ENCODE measurements at regions not wholly inside any gene's neighbourhood (a gene's known extent, or its start where the extent isn't known, plus 50 kb on each side); places are given as distances from the start of the nearest gene placed in this dataset.

GRCh38 chr13:87872813-87873212 lies 201.6 kb downstream of the SLITRK5 start:
- DNase-seq (ENCODE audit: low read depth): no peak

- no peak for DNase-seq (ENCODE audit: low read depth)
Observed at GRCh38 chr13:87877477-87877876, 206.3 kb downstream of the SLITRK5 start.

- DNase-seq (ENCODE audit: low read depth): no peak
Observed at GRCh38 chr13:87878706-87879105, 207.5 kb downstream of the SLITRK5 start.

DNA sequence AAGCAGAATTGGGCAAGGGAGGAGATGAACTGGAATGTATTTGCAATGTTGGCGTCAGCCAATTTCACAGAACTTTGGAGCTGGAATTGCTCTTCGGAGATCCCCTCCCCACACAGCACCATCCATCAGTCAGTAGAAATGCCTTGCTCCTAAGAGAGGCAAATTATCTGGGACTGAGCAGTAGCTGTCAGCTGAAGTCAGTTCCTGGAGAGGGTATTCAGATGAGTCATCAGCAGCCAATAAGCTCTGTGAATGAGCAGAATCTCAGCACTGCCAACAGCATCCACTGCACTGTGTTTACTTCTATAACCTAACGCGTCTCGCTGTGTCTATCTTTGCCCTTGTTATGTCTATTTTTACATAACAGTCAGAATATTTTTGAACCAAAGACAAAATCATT lies 213.7 kb downstream of the SLITRK5 start:
- no peak for DNase-seq (ENCODE audit: low read depth)

DNA sequence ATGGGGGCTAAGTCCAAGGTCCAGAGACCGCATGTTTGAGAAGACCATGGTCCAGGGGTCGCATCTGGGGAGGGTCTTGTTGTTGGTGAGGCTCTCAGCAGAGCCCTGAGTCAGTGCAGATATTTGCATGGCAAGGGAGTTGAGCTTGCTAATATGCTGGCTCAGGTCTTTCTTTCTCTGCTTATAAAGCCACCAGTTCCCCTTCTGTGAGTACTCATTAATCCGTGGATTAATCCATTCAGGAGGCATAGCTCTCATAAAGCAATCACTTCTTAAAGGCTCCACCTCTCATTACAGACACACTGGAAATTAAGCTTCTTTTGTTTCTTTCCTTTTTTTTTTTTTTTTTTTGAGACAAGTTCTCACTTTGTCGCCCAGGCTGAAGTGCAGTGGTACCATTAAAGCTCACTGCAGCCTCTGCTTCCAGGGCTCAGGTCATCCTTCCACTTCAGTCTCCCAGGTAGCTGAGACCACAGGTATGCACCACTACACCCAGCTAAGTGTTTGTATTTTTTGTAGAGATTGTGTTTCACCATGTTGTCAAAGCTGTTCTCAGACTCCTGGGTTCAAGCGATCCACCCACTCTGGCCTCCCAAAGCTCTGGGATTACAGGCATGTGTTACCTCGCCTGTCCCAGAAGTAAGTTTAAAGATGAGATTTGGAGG lies 216.4 kb downstream of the SLITRK5 start:
- DNase-seq (ENCODE audit: low read depth): no peak

DNA sequence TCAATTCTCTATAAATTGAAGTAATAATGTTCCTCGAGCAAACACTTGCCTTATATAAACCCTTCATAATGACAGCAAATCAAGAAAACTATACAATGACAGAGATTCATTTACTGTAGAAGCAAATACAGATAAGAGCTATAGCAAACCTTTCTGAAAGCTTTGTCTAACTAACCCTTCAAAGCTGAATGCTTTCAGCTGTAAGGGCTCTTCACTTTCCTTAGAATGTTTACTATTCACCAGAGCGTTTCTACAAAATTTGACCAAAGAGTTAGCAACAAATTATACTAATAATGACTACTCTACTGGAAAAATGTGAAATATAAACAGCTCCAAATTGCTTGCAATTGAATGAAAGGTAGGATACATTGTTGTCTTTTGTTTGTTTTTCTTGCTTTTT lies 218.1 kb downstream of the SLITRK5 start:
- DNase-seq (ENCODE audit: low read depth): no peak

- no peak for DNase-seq (ENCODE audit: low read depth)
Observed at GRCh38 chr13:87893186-87893585, 222.0 kb downstream of the SLITRK5 start.

GRCh38 chr13:87894059-87894458 lies 222.9 kb downstream of the SLITRK5 start:
- DNase-seq (ENCODE audit: low read depth): no peak

DNA sequence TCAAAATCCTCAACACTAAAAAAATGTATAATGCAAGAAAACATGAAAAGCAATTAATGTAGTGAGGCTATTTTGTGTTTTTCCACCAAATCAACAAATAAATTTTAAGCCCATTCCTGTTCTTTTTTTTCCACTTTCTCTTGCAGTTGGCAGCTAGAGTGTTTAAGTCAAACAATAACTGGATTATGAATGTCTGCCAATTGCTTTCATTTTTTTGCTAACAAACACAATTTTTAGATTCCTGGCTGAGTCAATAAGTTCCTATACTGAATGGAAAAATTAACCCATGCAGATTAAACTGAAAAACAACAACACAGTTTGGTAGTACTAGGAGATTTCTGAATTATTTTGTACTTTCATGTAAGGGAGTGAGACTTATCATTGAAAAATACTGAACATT lies 232.4 kb downstream of the SLITRK5 start:
- DNase-seq (ENCODE audit: low read depth): no peak

GRCh38 chr13:87906411-87906810 lies 235.2 kb downstream of the SLITRK5 start:
- no peak for DNase-seq (ENCODE audit: low read depth)

- no peak for DNase-seq (ENCODE audit: low read depth)
Observed at GRCh38 chr13:87907202-87907601, 236.0 kb downstream of the SLITRK5 start.

GRCh38 chr13:87919956-87920355 lies 248.8 kb downstream of the SLITRK5 start:
- DNase-seq (ENCODE audit: low read depth): no peak

- DNase-seq (ENCODE audit: low read depth): no peak
Observed at GRCh38 chr13:87923753-87924152, 252.6 kb downstream of the SLITRK5 start.

- no peak for DNase-seq (ENCODE audit: low read depth)
Observed at GRCh38 chr13:87925006-87925405, 253.8 kb downstream of the SLITRK5 start.

DNA sequence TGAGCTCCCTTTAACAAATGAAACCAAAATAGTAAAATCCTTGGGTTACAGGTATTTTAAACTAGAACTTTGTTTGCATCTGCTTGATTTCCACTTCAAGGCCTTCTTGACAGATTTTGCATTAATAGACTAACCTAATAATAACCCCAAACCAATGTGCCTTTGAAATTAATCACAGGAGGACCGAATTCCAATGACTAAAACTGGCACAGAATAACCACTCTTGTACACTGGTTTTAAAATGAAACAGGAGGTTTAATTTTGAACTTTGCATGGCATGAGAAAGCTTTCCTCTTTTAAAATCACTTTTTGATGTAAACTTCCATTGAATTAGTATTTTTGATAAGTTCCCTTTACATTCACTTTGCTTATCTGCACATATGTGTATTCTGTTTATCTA lies 269.6 kb downstream of the SLITRK5 start:
- no peak for DNase-seq (ENCODE audit: low read depth)

- DNase-seq (ENCODE audit: low read depth): no peak
Observed at GRCh38 chr13:87941226-87941625, 270.1 kb downstream of the SLITRK5 start.

- DNase-seq (ENCODE audit: low read depth): no peak
Observed at GRCh38 chr13:87942205-87942604, 271.0 kb downstream of the SLITRK5 start.

- no peak for DNase-seq (ENCODE audit: low read depth)
Observed at GRCh38 chr13:87944038-87944437, 272.9 kb downstream of the SLITRK5 start.

DNA sequence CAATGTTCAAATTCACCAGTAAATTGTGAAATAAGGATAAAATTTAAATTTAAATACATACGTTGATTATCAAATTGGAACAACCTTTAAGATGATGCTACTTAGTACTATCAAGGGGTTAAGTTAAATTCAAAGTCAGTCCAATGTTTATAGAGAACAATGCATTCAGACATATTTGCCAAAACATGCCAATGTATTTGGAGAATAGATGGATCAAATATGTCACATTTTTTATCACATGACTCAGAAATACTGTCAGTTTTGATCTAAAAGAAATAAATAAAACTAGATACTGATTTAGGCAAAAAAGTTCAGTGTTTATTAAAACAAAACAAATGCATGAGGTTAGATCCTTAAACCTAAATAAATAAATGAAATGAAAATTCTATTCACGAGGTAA lies 281.2 kb downstream of the SLITRK5 start:
- DNase-seq (ENCODE audit: low read depth): no peak

- DNase-seq (ENCODE audit: low read depth): no peak
Observed at GRCh38 chr13:87953381-87953780, 282.2 kb downstream of the SLITRK5 start.

DNA sequence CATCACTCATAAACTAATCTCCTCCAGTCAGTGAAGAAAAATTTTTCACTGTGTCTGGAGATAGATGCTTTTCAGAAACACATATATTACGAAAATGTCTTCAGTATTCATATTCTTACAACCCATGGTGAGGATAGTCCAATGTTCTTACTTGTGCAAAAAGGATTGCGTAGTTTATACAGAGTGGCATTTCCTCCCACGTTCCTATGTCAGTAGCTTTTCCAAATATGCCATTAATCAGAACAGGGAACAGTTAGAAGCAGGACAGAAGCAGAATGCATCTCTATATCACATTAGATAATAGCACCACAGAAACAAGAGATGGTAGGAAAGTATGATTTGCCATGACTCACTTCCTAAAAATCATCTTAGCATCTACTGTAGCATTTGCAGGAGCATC lies 282.9 kb downstream of the SLITRK5 start:
- DNase-seq (ENCODE audit: low read depth): no peak

- DNase-seq (ENCODE audit: low read depth): no peak
Observed at GRCh38 chr13:87961546-87961945, 290.4 kb downstream of the SLITRK5 start.

GRCh38 chr13:87972568-87972967 lies 301.4 kb downstream of the SLITRK5 start:
- no peak for DNase-seq (ENCODE audit: low read depth)

DNA sequence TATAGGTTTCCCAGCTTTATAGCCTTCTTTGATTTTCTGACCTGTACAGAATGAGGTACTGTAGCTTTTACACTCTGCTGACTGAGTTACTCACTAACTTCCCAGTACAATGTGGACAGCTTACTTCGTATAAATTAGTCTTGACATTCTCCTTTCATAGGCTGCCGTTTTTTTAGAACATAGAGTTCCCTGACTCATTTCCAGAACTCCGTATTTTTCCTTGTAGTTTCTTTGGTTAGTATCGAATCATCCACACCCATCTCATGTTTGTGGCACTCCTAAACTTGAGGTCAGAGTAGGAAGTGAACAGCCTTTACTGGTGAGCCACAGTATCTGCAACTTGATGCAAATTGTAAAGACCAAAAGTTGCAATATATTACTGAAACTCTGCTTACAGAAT lies 303.9 kb downstream of the SLITRK5 start:
- no peak for DNase-seq (ENCODE audit: low read depth)

Data from forelimb muscle (tissue), 1 donor.